IPS DF 4.7 (cell line): ENCODE measurements at regions not wholly inside any gene's neighbourhood (a gene's known extent, or its start where the extent isn't known, plus 50 kb on each side); places are given as distances from the start of the nearest gene placed in this dataset.

ENCODE experiments used
- DNase-seq: peaks from one replicate; pipeline ENCODE4 v3.0.0-alpha.2; 2013; ENCODE audit warnings: low spot score; ENCODE audit errors: extremely low read depth

DNA sequence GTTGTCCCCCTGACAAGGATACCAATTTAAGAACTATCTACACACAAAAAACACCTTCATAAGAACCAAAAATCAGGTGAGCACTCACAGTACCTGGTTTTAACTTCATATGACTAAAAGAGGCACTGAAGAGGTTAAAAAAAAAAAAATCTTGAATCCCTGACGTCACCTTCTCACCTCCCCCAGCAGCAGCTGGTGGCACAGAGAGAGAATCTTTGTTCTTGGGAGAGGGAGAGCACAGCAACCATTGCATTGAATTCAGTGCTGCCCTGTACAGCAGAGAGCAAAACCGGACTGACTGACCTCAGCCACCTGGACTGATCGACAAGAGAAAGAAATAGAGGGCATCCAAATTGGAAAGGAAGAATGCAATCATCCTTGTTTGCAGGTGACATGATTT, 566.0 kb downstream of the TMX3 start:
- no peak for DNase-seq

DNA sequence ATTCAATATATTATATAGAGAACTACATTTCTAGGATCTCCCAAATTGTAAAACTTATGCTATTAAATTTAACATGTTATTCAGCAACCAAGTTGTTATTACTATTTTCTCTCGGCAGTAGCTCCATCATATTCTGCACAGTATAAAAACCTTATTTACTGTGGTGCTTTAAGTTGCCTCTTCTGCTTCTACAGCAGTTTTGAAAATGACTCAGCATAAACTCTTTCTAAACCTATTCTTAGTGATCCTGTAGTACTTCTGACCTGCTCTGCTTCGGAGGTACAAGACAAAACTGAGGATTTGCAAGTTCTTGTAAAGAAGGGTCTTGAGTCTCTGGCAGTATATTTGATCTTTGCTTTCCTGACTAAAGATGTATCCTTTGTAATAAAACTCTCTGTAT, 567.2 kb downstream of the TMX3 start:
- no peak for DNase-seq

DNA sequence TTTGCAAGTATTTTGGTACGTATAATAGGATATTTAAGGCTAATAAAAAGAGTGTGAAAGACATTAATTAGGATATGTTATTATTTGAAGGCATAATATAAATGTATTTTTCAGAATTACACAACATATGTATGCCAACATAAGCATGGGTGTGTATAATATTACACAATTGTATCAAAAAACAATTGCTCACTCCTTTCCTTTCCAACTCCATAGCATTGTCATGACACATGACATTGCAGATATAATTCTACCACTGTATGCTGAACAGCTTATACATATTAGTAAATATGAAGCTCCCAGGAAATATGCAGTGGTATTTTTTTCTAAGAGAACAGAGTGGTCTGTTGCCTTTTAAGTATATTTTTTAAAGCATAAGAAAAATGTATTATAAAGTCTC, 593.1 kb downstream of the TMX3 start:
- DNase-seq = no peak

DNA sequence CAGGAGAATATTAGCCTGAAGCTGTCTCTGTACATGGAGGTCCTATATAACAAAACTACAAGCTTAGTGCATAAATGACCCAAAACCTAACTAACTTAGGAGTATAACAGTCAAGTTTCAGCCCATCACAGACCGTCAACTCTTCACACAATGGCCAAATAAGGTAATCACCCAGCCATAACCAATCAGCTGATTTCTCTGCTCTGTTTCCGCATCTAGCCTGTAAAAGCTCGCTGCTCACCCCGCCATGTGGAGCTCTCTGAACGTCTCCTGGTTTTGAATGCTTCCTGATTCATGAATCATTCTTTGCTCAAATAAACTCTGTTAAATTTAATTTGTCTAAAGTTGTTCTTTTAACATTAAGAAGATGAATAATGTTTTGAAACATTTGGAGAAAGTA, 593.6 kb downstream of the TMX3 start:
- DNase-seq = no peak

DNA sequence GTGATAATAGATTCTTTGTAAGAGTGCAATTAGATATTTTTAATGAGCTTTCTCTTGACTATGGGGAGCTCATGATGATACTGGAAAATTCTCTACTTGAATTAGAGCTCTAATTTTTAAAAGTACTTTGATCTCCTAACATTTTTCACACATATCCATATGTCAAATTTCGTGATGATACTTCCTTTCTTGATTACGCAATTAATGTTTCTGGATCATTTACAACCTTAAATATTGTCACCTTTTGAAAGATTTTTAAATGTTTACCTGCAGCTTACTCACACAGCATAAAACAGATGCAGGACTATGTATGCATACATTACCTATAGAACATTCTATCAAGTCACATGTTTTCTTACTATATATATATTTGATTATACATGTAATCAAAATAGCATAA, 598.5 kb upstream of the DSEL start:
- DNase-seq = no peak

DNA sequence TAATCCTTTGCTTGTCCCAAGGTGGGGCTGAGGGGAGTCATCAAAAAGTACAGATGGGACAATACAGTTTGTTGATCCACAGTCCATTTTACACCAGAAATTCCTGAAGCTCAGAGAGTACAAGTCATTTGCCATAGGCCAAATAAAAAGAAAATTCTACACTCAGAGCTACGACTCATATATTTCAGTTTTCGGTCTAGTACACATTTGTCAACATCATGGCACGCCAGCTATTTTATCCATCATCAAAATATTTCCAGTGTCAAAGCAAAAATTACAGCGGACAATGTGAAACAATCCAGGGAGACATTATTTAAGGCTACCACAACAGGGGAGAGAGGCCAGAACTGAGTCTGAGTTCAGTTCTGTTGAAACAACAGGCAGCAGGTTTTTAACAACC, 587.5 kb upstream of the DSEL start:
- DNase-seq = no peak

DNA sequence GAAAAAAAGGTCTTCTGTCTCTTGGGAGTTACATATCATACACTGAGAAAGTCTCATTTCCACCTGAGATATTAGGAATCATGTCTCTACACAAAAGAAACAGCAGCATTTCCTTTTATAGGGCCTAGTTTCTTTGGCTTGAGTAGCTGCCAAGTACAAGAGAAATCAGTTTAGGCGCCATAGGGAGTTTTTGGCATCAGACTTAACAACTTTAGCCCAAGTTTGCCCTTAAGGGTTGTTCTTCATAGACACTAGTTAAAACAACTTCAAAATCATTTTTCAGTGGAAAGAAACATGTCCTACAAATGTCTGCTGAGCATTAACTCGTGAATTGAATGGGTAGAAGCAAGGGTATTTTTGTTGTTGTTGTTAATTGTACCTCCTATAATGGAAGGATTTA, 587.0 kb upstream of the DSEL start:
- no peak for DNase-seq

DNA sequence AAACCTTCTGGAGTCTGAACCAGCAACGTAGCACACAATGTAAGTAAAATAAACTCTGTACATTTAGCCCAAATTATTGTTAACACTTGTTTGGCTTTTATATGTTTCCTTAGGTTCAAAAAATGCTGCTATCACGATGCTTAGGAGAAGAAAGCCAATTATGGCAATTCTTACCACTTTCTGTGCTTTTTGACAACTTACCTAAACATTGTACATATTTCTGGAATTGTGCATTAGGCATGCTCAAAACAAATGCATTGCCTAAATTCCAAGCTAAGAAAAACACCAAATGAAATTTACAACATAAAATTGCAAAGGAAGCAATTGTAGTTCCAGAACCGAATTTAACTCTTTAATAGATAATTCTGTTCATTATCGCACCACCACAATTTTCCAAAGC, 585.6 kb upstream of the DSEL start:
- no peak for DNase-seq

DNA sequence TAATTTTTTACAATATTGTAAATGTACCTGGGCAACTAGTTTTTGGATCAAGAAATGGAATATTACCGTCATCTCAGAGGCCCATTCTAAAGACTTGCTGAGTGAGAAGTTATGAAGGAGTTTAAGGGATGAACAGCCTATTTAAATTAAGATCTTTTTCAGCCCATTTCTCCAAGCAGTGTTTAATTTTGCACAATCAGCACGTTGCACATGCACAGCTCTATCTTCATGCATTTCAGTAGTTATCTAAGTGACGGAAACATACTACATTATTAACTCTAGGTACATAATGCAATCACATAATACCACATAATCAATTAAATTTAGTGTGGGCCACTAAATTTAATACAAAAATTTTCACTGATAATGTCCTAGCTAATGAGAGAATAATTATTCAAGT, 582.1 kb upstream of the DSEL start:
- DNase-seq = no peak

DNA sequence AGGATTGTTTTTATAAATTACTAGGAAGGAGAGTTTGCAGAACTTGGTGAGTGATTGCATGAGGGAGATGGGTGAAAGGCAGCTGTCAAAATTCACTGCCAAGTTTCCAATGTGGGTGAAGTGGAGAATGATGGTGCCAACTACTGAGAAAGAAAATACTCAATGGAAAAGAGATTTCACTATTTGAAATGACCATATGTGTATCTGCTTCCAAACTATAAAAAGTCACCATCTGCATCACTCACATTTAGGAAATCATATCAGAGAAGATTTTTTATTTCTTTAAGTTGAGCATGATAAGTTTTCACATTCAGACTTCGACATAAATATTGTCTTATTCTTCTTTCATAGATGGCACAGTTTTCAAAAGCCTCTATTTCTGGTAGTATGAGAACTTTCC, 570.0 kb upstream of the DSEL start:
- no peak for DNase-seq

DNA sequence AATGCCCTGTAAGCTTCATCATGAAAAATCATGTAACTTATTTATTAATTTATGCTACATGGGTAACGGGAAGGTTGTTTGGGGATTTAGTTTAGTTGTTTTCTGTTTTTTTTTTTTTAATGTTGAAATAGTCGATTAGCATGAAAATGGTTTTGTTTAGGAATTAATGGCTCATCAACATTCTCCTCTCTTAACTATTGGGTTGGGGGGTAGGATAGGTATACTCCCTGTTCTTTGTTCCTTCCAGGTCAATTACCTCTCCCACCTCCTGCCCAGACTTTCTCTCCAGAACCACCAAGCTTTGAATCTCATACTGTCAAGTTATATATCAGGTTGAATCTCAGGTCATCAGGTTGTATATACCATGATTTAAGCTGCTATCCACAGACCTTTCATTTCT, 568.7 kb upstream of the DSEL start:
- DNase-seq = no peak

DNA sequence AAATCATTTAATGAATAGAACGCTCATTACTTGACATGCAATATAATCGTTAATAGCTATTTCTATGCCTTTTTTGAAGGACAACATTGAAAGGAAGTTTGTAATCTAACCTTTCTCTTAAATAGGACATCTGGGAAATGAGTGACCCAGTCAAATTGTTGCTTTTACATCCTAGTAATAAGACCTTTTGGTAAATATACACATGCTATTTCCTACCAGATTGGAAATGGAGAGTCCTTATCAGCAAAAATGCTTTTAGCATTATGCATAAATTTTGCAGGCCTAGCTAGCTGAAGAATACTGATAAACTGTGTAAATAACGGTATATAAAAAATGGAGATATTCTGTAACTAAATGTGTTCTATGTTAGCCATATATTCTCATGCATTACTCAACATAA, 567.3 kb upstream of the DSEL start:
- no peak for DNase-seq

DNA sequence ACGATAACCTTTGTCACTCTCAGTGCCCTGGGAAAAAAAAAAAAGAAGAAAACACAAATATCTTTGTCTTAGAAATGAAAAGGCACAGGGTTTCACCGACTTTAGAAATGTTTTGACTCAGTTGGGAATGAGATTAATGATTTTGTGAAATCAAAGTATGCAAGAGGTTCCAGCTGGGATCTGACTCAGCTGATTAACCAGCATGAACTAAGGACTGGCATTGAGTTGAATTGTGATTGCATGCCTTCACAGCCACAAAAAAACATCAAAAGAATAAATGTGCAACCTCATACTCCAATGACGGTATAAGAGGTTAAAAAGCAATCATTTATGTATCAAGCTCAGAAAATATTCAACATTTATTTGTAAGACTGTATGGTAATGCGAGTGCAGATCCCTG, 566.6 kb upstream of the DSEL start:
- DNase-seq = no peak

DNA sequence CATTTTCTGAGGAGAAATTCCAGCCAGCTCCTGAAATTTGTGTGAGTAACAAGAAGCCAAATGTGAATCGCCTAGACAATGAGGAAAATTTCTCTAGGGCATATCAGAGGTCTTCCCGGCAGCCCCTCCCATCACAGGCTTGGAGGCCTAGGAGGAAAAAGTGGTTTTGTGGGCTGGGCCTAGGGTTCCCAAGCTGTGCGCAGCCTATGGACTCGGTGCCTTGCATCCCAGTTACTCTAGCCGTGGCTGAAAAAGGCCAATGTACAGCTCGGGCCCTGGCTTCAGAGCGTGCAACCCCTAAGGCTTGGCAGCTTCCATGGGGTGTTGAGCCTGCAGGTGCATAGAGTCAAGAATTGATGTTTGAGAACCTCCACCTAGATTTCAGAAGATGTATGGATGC, 556.2 kb upstream of the DSEL start:
- no peak for DNase-seq

DNA sequence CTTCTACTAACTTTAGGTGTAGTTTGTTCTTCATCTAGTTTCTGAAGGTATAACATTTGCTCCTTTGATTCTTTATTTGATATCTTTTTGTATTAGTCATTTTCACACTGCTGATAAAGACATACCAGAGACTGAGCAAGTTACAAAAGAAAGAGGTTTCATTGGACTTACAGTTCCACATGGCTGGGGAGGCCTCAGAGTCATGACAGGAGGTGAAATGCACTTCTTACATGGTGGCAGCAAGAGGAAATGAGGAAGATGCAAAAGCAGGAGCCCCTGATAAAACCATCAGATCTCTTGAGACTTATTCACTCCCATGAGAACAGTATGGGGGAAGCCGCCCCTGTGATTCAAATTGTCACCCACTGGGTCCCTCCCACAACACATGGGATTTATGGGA, 544.4 kb upstream of the DSEL start:
- no peak for DNase-seq

DNA sequence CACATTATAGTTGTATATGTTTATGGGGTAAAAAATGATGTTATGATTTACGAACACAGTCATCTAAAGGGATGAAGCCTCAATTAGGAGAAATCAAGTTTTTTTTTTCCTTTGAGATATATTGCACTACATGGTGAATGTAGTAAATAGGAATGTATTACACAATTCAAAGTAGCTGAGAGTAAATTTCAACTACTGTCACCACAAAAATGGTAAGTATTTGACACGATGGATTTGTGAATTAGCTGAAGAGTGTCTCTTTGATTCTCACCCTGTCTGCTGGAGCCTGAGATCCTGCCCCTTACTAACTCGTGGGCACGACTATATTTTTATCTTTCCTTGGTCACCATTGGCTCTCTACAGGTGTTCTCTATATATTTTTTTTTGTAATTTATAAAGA, 540.4 kb upstream of the DSEL start:
- no peak for DNase-seq

DNA sequence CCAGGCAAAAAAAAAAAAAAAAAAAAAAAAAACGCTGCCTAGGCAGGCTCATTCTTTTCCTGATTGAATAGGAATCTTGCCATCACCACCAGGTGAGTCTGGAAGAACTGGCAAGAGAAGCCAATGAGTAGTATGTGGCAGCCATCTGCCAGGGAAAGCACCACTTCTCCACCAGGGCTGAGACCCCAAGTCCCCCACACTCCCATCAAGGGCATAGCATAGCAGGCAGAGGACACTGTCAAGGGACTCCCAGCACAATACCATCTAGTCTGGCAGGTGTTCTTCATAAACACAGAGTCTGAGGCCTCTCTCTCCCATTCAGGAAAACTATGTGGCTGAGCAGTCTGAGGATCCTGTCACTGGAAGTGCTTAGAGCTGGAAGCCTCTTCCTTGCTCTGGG, 538.1 kb upstream of the DSEL start:
- no peak for DNase-seq

DNA sequence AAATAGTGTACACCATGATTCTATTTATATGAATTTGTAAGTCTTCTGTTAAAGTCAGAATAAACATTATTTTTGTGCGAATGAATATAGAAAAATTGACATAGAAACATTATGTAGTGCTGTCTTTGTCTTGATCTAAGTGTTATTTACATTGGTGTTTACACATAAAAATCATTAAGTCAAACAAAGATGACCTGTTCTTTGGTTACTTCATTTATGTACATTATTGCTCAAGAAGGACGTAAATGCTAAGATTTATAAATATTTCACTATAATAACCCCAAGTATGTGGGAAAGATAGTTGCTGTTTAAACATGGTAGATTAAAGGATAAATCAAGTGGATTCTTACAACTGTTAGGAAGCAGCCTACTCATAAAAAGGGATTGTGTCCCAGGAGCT, 536.8 kb upstream of the DSEL start:
- DNase-seq = no peak

DNA sequence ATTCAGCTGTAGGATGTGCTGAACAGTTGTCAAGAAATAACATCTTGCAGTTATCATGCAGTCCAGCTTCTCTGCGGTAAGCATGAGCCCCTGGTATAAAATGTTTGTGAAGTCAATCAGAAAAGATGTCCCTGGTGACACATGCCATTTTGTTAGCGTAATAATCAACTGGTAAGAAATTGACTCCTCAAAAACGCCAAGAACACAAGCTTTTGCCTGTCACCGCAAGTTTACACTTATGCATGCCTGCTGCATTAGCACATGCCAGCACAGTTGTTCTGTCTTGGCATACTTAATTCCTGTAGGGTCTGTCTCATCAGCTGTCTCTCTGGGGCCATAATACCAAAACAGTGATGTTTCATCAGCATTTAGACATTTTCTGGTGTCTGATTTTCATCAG, 524.8 kb upstream of the DSEL start:
- no peak for DNase-seq

DNA sequence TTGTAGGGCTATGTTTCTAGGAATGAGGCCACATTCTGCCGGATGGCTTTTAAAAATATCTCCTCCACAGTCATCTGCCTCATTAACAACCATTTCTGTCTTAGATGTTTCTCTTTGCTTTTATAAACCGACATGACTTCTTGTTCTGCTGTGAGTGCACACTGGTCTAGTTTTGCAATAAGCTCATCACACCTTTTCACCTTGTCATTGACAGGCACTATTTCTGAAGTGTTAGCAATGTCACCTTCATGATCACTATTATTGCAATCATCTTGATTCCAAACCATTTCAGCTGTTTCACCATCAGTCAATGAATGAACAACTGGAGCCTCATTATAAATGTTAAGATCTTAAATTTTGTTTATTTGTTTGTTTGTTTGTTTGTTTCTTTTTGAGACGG, 523.7 kb upstream of the DSEL start:
- no peak for DNase-seq

DNA sequence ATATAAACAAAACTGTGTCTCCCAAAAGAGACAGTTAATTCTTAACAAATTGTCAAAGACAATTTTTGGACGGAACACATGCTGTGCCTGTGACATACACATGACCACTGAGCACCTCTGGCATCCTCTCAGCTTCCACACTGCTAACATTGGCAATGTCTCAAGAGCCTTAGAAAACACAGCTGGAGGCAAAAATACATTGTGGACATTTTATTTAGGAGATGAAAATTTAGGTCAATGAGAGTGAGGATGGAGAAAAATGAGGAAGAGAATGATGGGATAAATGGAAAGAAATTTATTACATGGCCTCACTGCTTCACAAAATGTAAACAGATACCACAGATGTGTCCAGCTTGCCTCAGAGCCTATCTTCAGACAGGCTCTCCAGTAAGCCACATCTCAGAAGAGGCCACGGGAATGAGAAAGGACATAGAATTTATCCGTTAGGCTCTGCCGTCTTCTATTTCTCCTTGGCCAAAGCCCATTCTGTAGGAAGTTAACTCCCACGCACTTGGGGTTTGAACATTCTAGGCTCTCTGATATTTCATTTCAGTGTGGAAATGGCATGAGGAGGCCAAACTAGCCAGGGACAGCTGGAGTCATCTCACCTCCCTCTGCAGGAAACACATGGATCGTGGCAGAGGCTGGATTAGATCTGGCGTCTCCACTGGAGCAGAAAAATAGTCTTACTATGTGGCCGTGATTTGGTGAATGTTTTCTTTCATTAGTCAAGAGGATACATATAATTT, 519.4 kb upstream of the DSEL start:
- DNase-seq = no peak

DNA sequence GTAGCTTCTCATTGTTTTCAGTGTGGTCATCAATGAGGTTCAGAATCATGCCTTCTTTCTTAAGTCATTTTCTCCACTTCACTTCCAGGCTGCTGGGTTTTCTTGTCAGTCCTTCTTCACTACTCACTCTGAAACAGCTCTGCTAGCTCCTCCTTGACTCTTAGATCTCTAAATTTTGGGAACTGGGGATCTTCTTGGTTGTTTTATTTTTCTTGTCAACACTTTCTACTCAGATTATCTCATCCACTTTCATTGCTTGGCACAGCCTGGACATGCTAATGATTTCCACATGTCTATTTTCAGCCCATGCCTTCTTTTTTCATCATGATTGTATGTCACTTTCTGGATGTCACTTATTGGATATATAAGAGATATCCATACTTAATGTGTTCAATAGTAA, 517.8 kb upstream of the DSEL start:
- DNase-seq = no peak

DNA sequence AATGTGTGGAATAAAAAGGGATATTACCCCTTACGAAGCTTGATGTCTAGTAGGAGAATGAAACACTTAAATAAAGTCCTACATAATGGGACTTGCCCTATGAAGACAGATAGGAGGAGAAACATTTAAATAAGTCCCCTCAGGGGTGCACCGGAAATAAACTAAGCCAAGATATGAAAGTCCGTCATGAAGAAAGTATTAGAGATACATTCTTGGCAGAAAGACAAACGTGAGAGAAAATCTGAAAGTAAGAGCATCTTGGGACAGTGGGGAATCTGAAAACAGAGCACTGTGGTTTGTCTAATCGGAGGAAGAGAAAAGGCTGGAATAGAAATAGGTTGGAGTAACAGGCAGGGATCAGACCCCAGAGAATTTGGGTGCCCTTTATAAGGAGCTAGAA, 516.9 kb upstream of the DSEL start:
- no peak for DNase-seq

DNA sequence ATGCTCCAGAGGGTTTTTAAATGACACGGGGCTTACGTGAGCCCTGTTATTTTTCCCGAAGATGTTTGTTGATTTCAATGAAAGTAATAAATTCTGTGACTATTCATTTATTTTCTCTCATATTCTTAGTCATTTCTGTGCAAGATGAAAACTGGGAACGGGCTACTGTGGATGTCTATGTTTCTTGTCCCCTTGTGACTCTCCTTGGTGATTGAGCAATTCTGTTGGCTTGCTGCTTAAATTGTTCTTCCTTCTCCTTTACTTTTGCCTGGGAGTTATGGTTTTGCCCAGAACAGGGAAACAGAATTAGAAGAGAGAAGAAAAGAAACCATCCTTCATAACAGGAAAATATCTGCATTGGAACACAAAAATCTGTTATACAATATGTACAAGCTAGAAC, 508.2 kb upstream of the DSEL start:
- no peak for DNase-seq
